Keratinocyte (primary cell): ENCODE measurements at regions not wholly inside any gene's neighbourhood (a gene's known extent, or its start where the extent isn't known, plus 50 kb on each side); places are given as distances from the start of the nearest gene placed in this dataset.

Source experiments
- DNase-seq: peaks from one replicate; pipeline ENCODE4 v3.0.0-alpha.2; 2011; ENCODE audit warnings: low read depth, missing footprints, low spot score
- FAIRE-seq: peaks from 2 replicates; lab custom pipeline; 2011; peaks lifted over from hg19 to GRCh38; lab: Jason Lieb, UNC
- H2AFZ ChIP-seq: 2 replicates; pipeline ENCODE4 v1.6.0; 2012; ENCODE audit warnings: low read length, control low read depth, inconsistent platforms; ENCODE audit not compliant: control insufficient read depth
- H3K27ac ChIP-seq: 2 replicates; pipeline ENCODE4 v1.5.1; 2011; ENCODE audit warnings: low read length; ENCODE audit not compliant: control insufficient read depth, insufficient read depth
- H3K27me3 ChIP-seq: 3 replicates; pipeline ENCODE4 v1.6.0; 2011; ENCODE audit warnings: low read length; ENCODE audit not compliant: control insufficient read depth, insufficient read depth; ENCODE audit errors: extremely low read depth
- H3K36me3 ChIP-seq, 2 experiments: 2 replicates in 1 of 2; 3 replicates in 1 of 2; pipeline ENCODE4 v1.5.1; 2011; ENCODE audit warnings: low read length in 2 of 2, mild to moderate bottlenecking in 1 of 2; ENCODE audit not compliant: control insufficient read depth in 2 of 2, insufficient read depth in 2 of 2; ENCODE audit errors: extremely low read depth in 1 of 2
- H3K4me1 ChIP-seq: 3 replicates; pipeline ENCODE4 v1.5.1; 2011; ENCODE audit warnings: low read length; ENCODE audit not compliant: control insufficient read depth, insufficient read depth; ENCODE audit errors: extremely low read depth
- H3K4me2 ChIP-seq: 3 replicates; pipeline ENCODE4 v1.6.0; 2011; ENCODE audit warnings: low read depth, low read length; ENCODE audit not compliant: control insufficient read depth, insufficient read depth; ENCODE audit errors: extremely low read depth
- H3K4me3 ChIP-seq, 3 experiments: fragments of 200-600 bp in 1 of 3; sonication (generic) in 1 of 3; 2 replicates in 2 of 3; 3 replicates in 1 of 3; pipeline ENCODE4 v1.5.1; 2011 to 2016; ENCODE audit warnings: low read length in 3 of 3, mild to moderate bottlenecking in 3 of 3, control low read depth in 2 of 3, inconsistent platforms in 1 of 3, low read depth in 1 of 3, mixed read lengths in 1 of 3, mixed run types in 1 of 3, moderate library complexity in 1 of 3; ENCODE audit not compliant: control insufficient read depth in 2 of 3, insufficient read depth in 2 of 3; ENCODE audit errors: extremely low read depth in 1 of 3
- H3K79me2 ChIP-seq: 2 replicates; pipeline ENCODE4 v1.6.0; 2012; ENCODE audit warnings: low read length; ENCODE audit not compliant: control insufficient read depth, insufficient read depth
- H3K9ac ChIP-seq: 3 replicates; pipeline ENCODE4 v1.6.0; 2011; ENCODE audit warnings: low read length; ENCODE audit not compliant: control insufficient read depth, insufficient read depth; ENCODE audit errors: extremely low read depth
- H3K9me1 ChIP-seq: 3 replicates; pipeline ENCODE4 v1.6.0; 2011; ENCODE audit warnings: low read length; ENCODE audit not compliant: control insufficient read depth, insufficient read depth; ENCODE audit errors: extremely low read depth
- H3K9me3 ChIP-seq: 2 replicates; pipeline ENCODE4 v1.5.1; 2012; ENCODE audit warnings: low read depth, low read length; ENCODE audit not compliant: control insufficient read depth
- H4K20me1 ChIP-seq: 3 replicates; pipeline ENCODE4 v1.6.0; 2011; ENCODE audit warnings: low read length; ENCODE audit not compliant: control insufficient read depth, insufficient read depth; ENCODE audit errors: extremely low read depth
- CTCF ChIP-seq, 3 experiments: IDR thresholded peaks in 1 of 3; conservative IDR thresholded peaks in 1 of 3; optimal IDR thresholded peaks in 1 of 3; 2 replicates in 2 of 3; 3 replicates in 1 of 3; pipeline versions ENCODE3 to v1.5.1; 2011; ENCODE audit warnings: low read length in 3 of 3, mild to moderate bottlenecking in 3 of 3, moderate library complexity in 2 of 3, control low read depth in 1 of 3, inconsistent platforms in 1 of 3; ENCODE audit not compliant: insufficient read depth in 2 of 3; ENCODE audit errors: extremely low read depth in 1 of 3
- EZH2 ChIP-seq: IDR thresholded peaks from one replicate; pipeline ENCODE4 v1.6.1; 2012; ENCODE audit warnings: inconsistent platforms, mild to moderate bottlenecking, low read length, moderate library complexity
- dilution Hi-C: fragments of 300-500 bp; cut with MboI; formaldehyde crosslinking; loops from one replicate; pipeline ENCODE4 v1.7.0; 2020; ENCODE audit warnings: low sequenced_read_pairs; ENCODE audit not compliant: extremely low pct_ligation_motif_present

GRCh38 chr6:26270903-26271667 lies 93.9 kb upstream of the BTN3A2 start:
- Histone ChIP-seq H3K9me1 (no peaks in the 10 kb centered on the region), H3K9me3 (no peaks in the 10 kb centered on the region), H2AFZ (peak overlapping the region; percentile 64), H3K79me2 (no peaks in the 10 kb centered on the region), H3K9ac (peak overlapping the region; percentile 81), H3K4me1 (peaks cover 30% of the 10 kb centered on the region), H3K27me3 (no peaks in the 10 kb centered on the region), H3K27ac (peak overlapping the region; percentile 76), H3K4me3 (peak overlapping the region; percentile 18 to 62 (median 48)), H3K4me2 (peak overlapping the region; percentile 74), H4K20me1 (no peaks in the 10 kb centered on the region), H3K36me3 (no peaks in the 10 kb centered on the region)
- FAIRE-seq (no peak), DNase-seq (no peak)
- TF ChIP-seq EZH2 (no peak), CTCF (optimal IDR thresholded peaks at IDR 0.05 in 1 of 3, IDR thresholded peaks at IDR 0.05 in 1 of 3, conservative IDR thresholded peaks at IDR 0.05 in 1 of 3; ENCODE audit: extremely low read depth in 1 of 3, insufficient read depth in 2 of 3, low read length in 3 of 3) (no peak)
- dilution Hi-C loops, result no loop called here

GRCh38 chr6:26271668-26272024 lies 93.4 kb upstream of the BTN3A2 start:
- H3K9ac ChIP-seq, result peak overlapping the region; percentile 77

More at GRCh38 chr6:26271668-26272024, 93.4 kb upstream of the BTN3A2 start:
- H4K20me1 ChIP-seq, result no peaks in the 10 kb centered on the region
- H3K9me3 ChIP-seq, result no peaks in the 10 kb centered on the region
- peak overlapping the region; percentile 74 for H3K4me2 ChIP-seq
- TF ChIP-seq CTCF (optimal IDR thresholded peaks at IDR 0.05 in 1 of 3, IDR thresholded peaks at IDR 0.05 in 1 of 3, conservative IDR thresholded peaks at IDR 0.05 in 1 of 3; ENCODE audit: extremely low read depth in 1 of 3, insufficient read depth in 2 of 3, low read length in 3 of 3) (no peak), EZH2 (no peak)
- peak overlapping the region; percentile 53 for H2AFZ ChIP-seq
- H3K4me3 ChIP-seq, result peak overlapping the region; percentile 18 to 62 (median 48)
- H3K27me3 ChIP-seq, result no peaks in the 10 kb centered on the region
- peak overlapping the region; percentile 76 for H3K27ac ChIP-seq
- FAIRE-seq (no peak), DNase-seq (no peak)
- H3K9me1 ChIP-seq, result no peaks in the 10 kb centered on the region
- dilution Hi-C loops, result no loop called here
- H3K4me1 ChIP-seq, result peaks cover 30% of the 10 kb centered on the region
- H3K79me2 ChIP-seq, result no peaks in the 10 kb centered on the region
- H3K36me3 ChIP-seq, result no peaks in the 10 kb centered on the region
